H1 (cell line): ENCODE measurements at regions not wholly inside any gene's neighbourhood (a gene's known extent, or its start where the extent isn't known, plus 50 kb on each side); places are given as distances from the start of the nearest gene placed in this dataset.

ENCODE experiments used
- CTCF ChIA-PET: fragments of 300-600 bp; sonication (Branson Sonifier 250); formaldehyde crosslinking; loops from one replicate; lab custom pipeline; 2021; ENCODE audit not compliant: partially characterized antibody; lab: Charles Lee
- POLR2A ChIA-PET: fragments of 300-600 bp; sonication (Branson Sonifier 250); formaldehyde crosslinking; loops from one replicate; lab custom pipeline; 2021; ENCODE audit warnings: inconsistent platforms; ENCODE audit not compliant: partially characterized antibody; lab: Charles Lee
- DNase-seq, 2 experiments: peaks; one replicate each; pipeline versions ENCODE4 v3.0.0 to v3.0.0-alpha.2; 2010 to 2022; ENCODE audit warnings: low spot score in 2 of 2, low read depth in 1 of 2, mixed read lengths in 1 of 2
- FAIRE-seq: peaks from 2 replicates; lab custom pipeline; 2011; peaks lifted over from hg19 to GRCh38; lab: Jason Lieb, UNC
- H2AFZ ChIP-seq: 2 replicates; pipeline ENCODE4 v1.8.1; 2012; ENCODE audit warnings: low read length, inconsistent platforms
- H2AK5ac ChIP-seq: 2 replicates; pipeline ENCODE4 v1.6.1; 2013; ENCODE audit warnings: low read depth, low read length
- H2BK120ac ChIP-seq: replicated peaks from 2 replicates; pipeline ENCODE3; 2013; ENCODE audit warnings: low read depth, low read length, inconsistent platforms
- H2BK12ac ChIP-seq: 2 replicates; pipeline ENCODE4 v1.6.1; 2013; ENCODE audit warnings: low read depth, low read length
- H2BK15ac ChIP-seq: 2 replicates; pipeline ENCODE4 v1.6.1; 2013; ENCODE audit warnings: low read length
- H2BK20ac ChIP-seq: 2 replicates; pipeline ENCODE4 v1.6.1; 2013; ENCODE audit warnings: low read length
- H2BK5ac ChIP-seq: 2 replicates; pipeline ENCODE4 v1.6.1; 2013; ENCODE audit warnings: low read depth, low read length
- H3K14ac ChIP-seq: 2 replicates; pipeline ENCODE4 v1.6.1; 2013; ENCODE audit warnings: inconsistent platforms; ENCODE audit not compliant: insufficient read length
- H3K18ac ChIP-seq: 2 replicates; pipeline ENCODE4 v1.6.1; 2013; ENCODE audit warnings: low read length; ENCODE audit errors: extremely low read depth
- H3K23ac ChIP-seq: 2 replicates; pipeline ENCODE4 v1.6.1; 2013; ENCODE audit warnings: inconsistent platforms; ENCODE audit not compliant: insufficient read length
- H3K23me2 ChIP-seq: 2 replicates; pipeline ENCODE4 v1.6.1; 2013; ENCODE audit warnings: low read depth, low read length
- H3K27ac ChIP-seq: 2 replicates; pipeline ENCODE4 v1.6.1; 2011; ENCODE audit warnings: low read depth, low read length, inconsistent platforms
- H3K27me3 ChIP-seq, 4 experiments: replicated peaks in 1 of 4; 1 replicate in 1 of 4; 2 replicates in 3 of 4; pipeline versions ENCODE4 v1.6.1 to v1.8.1; 2011 to 2013; ENCODE audit warnings: low read length in 3 of 4, mild to moderate bottlenecking in 3 of 4, inconsistent platforms in 2 of 4, mixed read lengths in 2 of 4, moderate library complexity in 1 of 4; ENCODE audit not compliant: control insufficient read depth in 3 of 4, insufficient read depth in 3 of 4; ENCODE audit errors: extremely low read depth in 1 of 4
- H3K36me3 ChIP-seq, 4 experiments: 2 replicates each; pipeline versions ENCODE4 v1.6.1 to v1.8.1; 2011 to 2013; ENCODE audit warnings: mild to moderate bottlenecking in 4 of 4, low read length in 3 of 4, moderate library complexity in 2 of 4, control low read depth in 1 of 4, inconsistent platforms in 1 of 4; ENCODE audit not compliant: insufficient read depth in 4 of 4, control insufficient read depth in 2 of 4
- H3K4ac ChIP-seq: replicated peaks from 2 replicates; pipeline ENCODE3; 2013; ENCODE audit warnings: low read length, low read depth, mixed read lengths, inconsistent platforms; ENCODE audit not compliant: insufficient read length
- H3K4me1 ChIP-seq, 4 experiments: replicated peaks in 1 of 4; 1 replicate in 1 of 4; 2 replicates in 3 of 4; pipeline versions ENCODE4 v1.6.1 to v1.8.1; 2011 to 2013; ENCODE audit warnings: low read length in 3 of 4, inconsistent platforms in 2 of 4, mixed read lengths in 1 of 4; ENCODE audit not compliant: insufficient read depth in 4 of 4, control insufficient read depth in 3 of 4
- H3K4me2 ChIP-seq, 2 experiments: 2 replicates each; pipeline versions ENCODE4 v1.6.1 to v1.8.1; 2011 to 2013; ENCODE audit warnings: low read depth in 2 of 2, low read length in 2 of 2, control low read depth in 1 of 2, inconsistent platforms in 1 of 2, mild to moderate bottlenecking in 1 of 2; ENCODE audit not compliant: insufficient read depth in 1 of 2
- H3K4me3 ChIP-seq, 4 experiments: fragments of 200-600, 300-600 bp in 1 of 4; sonication (generic), shearing (Covaris generic), sonication (Bioruptor Twin) in 1 of 4; 2 replicates each; pipeline versions ENCODE4 v1.5.1 to v1.8.1; 2011 to 2016; ENCODE audit warnings: low read length in 4 of 4, low read depth in 3 of 4, control low read depth in 2 of 4, inconsistent platforms in 2 of 4, mild to moderate bottlenecking in 2 of 4, mixed read lengths in 1 of 4, moderate library complexity in 1 of 4; ENCODE audit not compliant: insufficient read depth in 2 of 4; ENCODE audit errors: extremely low read depth in 1 of 4
- H3K56ac ChIP-seq: replicated peaks from 2 replicates; pipeline ENCODE3; 2013; ENCODE audit warnings: low read depth, mild to moderate bottlenecking, mixed read lengths, low read length, inconsistent platforms; ENCODE audit not compliant: insufficient read length
- H3K79me1 ChIP-seq: 2 replicates; pipeline ENCODE4 v1.6.1; 2013; ENCODE audit warnings: low read depth, low read length, control low read depth
- H3K79me2 ChIP-seq, 2 experiments: 2 replicates each; pipeline versions ENCODE4 v1.6.1 to v1.8.1; 2012 to 2013; ENCODE audit warnings: low read length in 2 of 2, mild to moderate bottlenecking in 2 of 2, inconsistent platforms in 1 of 2; ENCODE audit not compliant: insufficient read depth in 2 of 2, control insufficient read depth in 1 of 2
- H3K9ac ChIP-seq, 4 experiments: replicated peaks in 1 of 4; 1 replicate in 1 of 4; 2 replicates in 3 of 4; pipeline versions ENCODE4 v1.6.1 to v1.8.1; 2011 to 2013; ENCODE audit warnings: low read depth in 3 of 4, low read length in 3 of 4, control low read depth in 2 of 4, mild to moderate bottlenecking in 2 of 4, moderate library complexity in 2 of 4, inconsistent platforms in 1 of 4; ENCODE audit errors: extremely low read depth in 1 of 4
- H3K9me3 ChIP-seq, 2 experiments: 2 replicates each; pipeline versions ENCODE4 v1.6.1 to v1.8.1; 2012 to 2013; ENCODE audit warnings: mild to moderate bottlenecking in 2 of 2, moderate library complexity in 2 of 2, control low read depth in 1 of 2, inconsistent platforms in 1 of 2, low read depth in 1 of 2, low read length in 1 of 2, mixed read lengths in 1 of 2; ENCODE audit not compliant: insufficient read depth in 2 of 2
- H4K20me1 ChIP-seq, 2 experiments: replicated peaks in 1 of 2; 2 replicates each; pipeline versions ENCODE3 to v1.8.1; 2011 to 2013; ENCODE audit warnings: inconsistent platforms in 2 of 2, low read length in 2 of 2, mild to moderate bottlenecking in 1 of 2; ENCODE audit not compliant: insufficient read depth in 2 of 2, control insufficient read depth in 1 of 2
- H4K5ac ChIP-seq: 2 replicates; pipeline ENCODE4 v1.6.1; 2013; ENCODE audit warnings: low read length, low read depth, mixed read lengths, inconsistent platforms; ENCODE audit not compliant: insufficient read length
- H4K8ac ChIP-seq: 2 replicates; pipeline ENCODE4 v1.8.0; 2013; ENCODE audit warnings: mild to moderate bottlenecking, moderate library complexity, low read length, inconsistent platforms; ENCODE audit not compliant: insufficient read depth; ENCODE audit errors: extremely low read depth
- H4K91ac ChIP-seq: replicated peaks from 2 replicates; pipeline ENCODE3; 2013; ENCODE audit warnings: low read length, mixed read lengths, inconsistent platforms; ENCODE audit not compliant: insufficient read length
- BCL11A ChIP-seq, 2 experiments: IDR thresholded peaks; one replicate each; pipeline ENCODE4 v1.6.1; 2011; ENCODE audit warnings: low read depth in 2 of 2, low read length in 2 of 2, mild to moderate bottlenecking in 2 of 2
- CEBPB ChIP-seq: IDR thresholded peaks from 2 replicates; pipeline ENCODE4 v1.6.1; 2012; ENCODE audit warnings: low read depth, low read length
- CHD1 ChIP-seq: IDR thresholded peaks from 2 replicates; pipeline ENCODE4 v1.6.1; 2012; ENCODE audit warnings: low read depth, low read length, improper control_type of control experiment
- CHD2 ChIP-seq: IDR thresholded peaks from 2 replicates; pipeline ENCODE4 v1.6.1; 2012; ENCODE audit warnings: low read length, improper control_type of control experiment
- CTBP2 ChIP-seq: IDR thresholded peaks from 2 replicates; pipeline ENCODE4 v1.7.0; 2011; ENCODE audit warnings: borderline replicate concordance, mild to moderate bottlenecking, moderate library complexity, mixed read lengths, low read length; ENCODE audit not compliant: insufficient read depth, insufficient read length
- FOSL1 ChIP-seq: IDR thresholded peaks from 2 replicates; pipeline ENCODE4 v1.6.1; 2011; ENCODE audit warnings: mild to moderate bottlenecking, low read depth, low read length, moderate library complexity; ENCODE audit not compliant: insufficient read depth
- GABPA ChIP-seq: IDR thresholded peaks from 2 replicates; pipeline ENCODE4 v1.6.1; 2011; ENCODE audit warnings: mild to moderate bottlenecking, low read length, moderate library complexity, borderline replicate concordance; ENCODE audit not compliant: insufficient read depth
- KDM1A ChIP-seq: fragments of 200-600, 300-600 bp; sonication (generic); IDR thresholded peaks from 2 replicates; pipeline ENCODE4 v1.7.1; 2016; ENCODE audit warnings: mild to moderate bottlenecking, low read length, borderline replicate concordance
- KDM4A ChIP-seq: IDR thresholded peaks from one replicate; pipeline ENCODE4 v1.7.1; 2012; ENCODE audit warnings: low read depth, mild to moderate bottlenecking, moderate library complexity, low read length, inconsistent platforms; ENCODE audit not compliant: severe bottlenecking
- POLR2AphosphoS5 ChIP-seq: IDR thresholded peaks from 2 replicates; pipeline ENCODE4 v1.6.1; 2011; ENCODE audit warnings: low read depth, low read length
- RBBP5 ChIP-seq: IDR thresholded peaks from 2 replicates; pipeline ENCODE4 v1.7.1; 2012; ENCODE audit warnings: low read depth, mild to moderate bottlenecking, inconsistent platforms, low read length, moderate library complexity, borderline replicate concordance
- SIX5 ChIP-seq: IDR thresholded peaks from 2 replicates; pipeline ENCODE4 v1.6.1; 2011; ENCODE audit warnings: mild to moderate bottlenecking, low read depth, low read length
- SP1 ChIP-seq: IDR thresholded peaks from 2 replicates; pipeline ENCODE4 v1.6.1; 2011; ENCODE audit warnings: low read depth, low read length
- SUZ12 ChIP-seq: fragments of 200-600 bp; sonication (generic); IDR thresholded peaks from 2 replicates; pipeline ENCODE4 v1.6.1; 2012; ENCODE audit warnings: mild to moderate bottlenecking, inconsistent platforms, low read length, moderate library complexity, mixed read lengths
- TAF1 ChIP-seq: IDR thresholded peaks from 2 replicates; pipeline ENCODE4 v1.6.1; 2011; ENCODE audit warnings: mild to moderate bottlenecking, low read depth, low read length
- TBP ChIP-seq: IDR thresholded peaks from 2 replicates; pipeline ENCODE4 v1.6.1; 2011; ENCODE audit warnings: low read depth, low read length, improper control_type of control experiment
- YY1 ChIP-seq: IDR thresholded peaks from 2 replicates; pipeline ENCODE4 v1.6.1; 2011; ENCODE audit warnings: low read depth, mild to moderate bottlenecking, low read length

GRCh38 chr11:105269862-105270261, 130.3 kb upstream of the CARD18 start:
- no peaks in the 10 kb centered on the region for H3K4me1 ChIP-seq
- H3K27ac ChIP-seq = no peak overlapping the region
- no peak overlapping the region for H2BK12ac ChIP-seq
- H3K79me1 ChIP-seq = no peaks in the 10 kb centered on the region
- H3K23ac ChIP-seq = no peak overlapping the region
- DNase-seq (no peak), FAIRE-seq (no peak)
- no peak overlapping the region for H2BK20ac ChIP-seq
- no peak overlapping the region for H3K56ac ChIP-seq
- H3K4me2 ChIP-seq = no peak overlapping the region
- H3K18ac ChIP-seq = no peak overlapping the region
- H3K9me3 ChIP-seq = no peaks in the 10 kb centered on the region
- H2BK15ac ChIP-seq = no peak overlapping the region
- H3K9ac ChIP-seq = no peak overlapping the region
- ChIA-PET POLR2A (no interaction called here), CTCF (interaction anchor here (0.6 to 0.8 kb wide), 3 partner anchors 24 to 947 kb away, joined by 3 to 5 read pairs (median 3); no protein-coding TSS in a partner anchor)
- no peak overlapping the region for H4K8ac ChIP-seq
- H3K79me2 ChIP-seq = no peaks in the 10 kb centered on the region
- H2BK5ac ChIP-seq = no peak overlapping the region
- H4K5ac ChIP-seq = no peak overlapping the region
- no peak overlapping the region for H3K4me3 ChIP-seq
- no peak overlapping the region for H2AK5ac ChIP-seq
- H3K27me3 ChIP-seq = no peaks in the 10 kb centered on the region
- no peak overlapping the region for H2BK120ac ChIP-seq
- no peak overlapping the region for H3K4ac ChIP-seq
- H3K14ac ChIP-seq = no peak overlapping the region
- H3K36me3 ChIP-seq = no peaks in the 10 kb centered on the region
- H4K91ac ChIP-seq = no peak overlapping the region
- TF ChIP-seq CHD1 = no peak
- TF ChIP-seq CHD2 = no peak
- TF ChIP-seq FOSL1 = no peak
- no peak for TF ChIP-seq SP1
- TF ChIP-seq POLR2AphosphoS5 = no peak
- no peak for TF ChIP-seq SIX5
- TF ChIP-seq CEBPB = no peak
- no peak for TF ChIP-seq TBP
- no peak for TF ChIP-seq BCL11A (IDR thresholded peaks at IDR 0.05; ENCODE audit: low read depth in 2 of 2, low read length in 2 of 2)
- no peak for TF ChIP-seq GABPA
- no peak for TF ChIP-seq KDM4A
- TF ChIP-seq RBBP5 = no peak
- no peak for TF ChIP-seq KDM1A
- no peak for TF ChIP-seq CTBP2
- no peak for TF ChIP-seq YY1
- no peak for TF ChIP-seq TAF1
- no peak for TF ChIP-seq SUZ12
- H4K20me1 ChIP-seq = no peaks in the 10 kb centered on the region
- no peaks in the 10 kb centered on the region for H3K23me2 ChIP-seq
- H2AFZ ChIP-seq = no peak overlapping the region
